Uterus (tissue), 3 donors: ENCODE measurements at regions not wholly inside any gene's neighbourhood (a gene's known extent, or its start where the extent isn't known, plus 50 kb on each side); places are given as distances from the start of the nearest gene placed in this dataset.

ENCODE experiments used
- DNase-seq, 2 donors: peaks; one replicate each; pipeline ENCODE4 v3.0.0-alpha.2; 2019 to 2020
- H3K27ac ChIP-seq, 2 donors: fragments of 200-600 bp; sonication (generic); 1 replicate in 1 of 2; 2 replicates in 1 of 2; pipeline ENCODE4 v1.5.1; 2016 to 2018
- H3K27me3 ChIP-seq, 2 donors: fragments of 200-600 bp; sonication (generic); one replicate each; pipeline ENCODE4 v1.5.1; 2018 to 2019; ENCODE audit warnings: control low read depth in 1 of 2
- H3K36me3 ChIP-seq, 2 donors: fragments of 200-600 bp; sonication (generic); one replicate each; pipeline ENCODE4 v1.5.1; 2019; ENCODE audit warnings: control low read depth in 1 of 2
- H3K4me1 ChIP-seq, 2 donors: fragments of 200-600 bp; sonication (generic); one replicate each; pipeline ENCODE4 v1.5.1; 2018 to 2019; ENCODE audit warnings: control low read depth in 1 of 2
- H3K4me3 ChIP-seq, 2 donors: fragments of 200-600 bp; sonication (generic); 1 replicate in 1 of 2; 2 replicates in 1 of 2; pipeline ENCODE4 v1.5.1; 2018 to 2019; ENCODE audit warnings: mild to moderate bottlenecking in 1 of 2
- H3K9me3 ChIP-seq, 2 donors: fragments of 200-600 bp; sonication (generic); one replicate each; pipeline ENCODE4 v1.5.1; 2019; ENCODE audit warnings: control low read depth in 1 of 2
- CTCF ChIP-seq, 4 experiments: fragments of 200-600 bp in 2 of 4; fragments of 450-650 bp in 2 of 4; sonication (generic) in 2 of 4; IDR thresholded peaks; one replicate each; pipeline ENCODE4 v1.5.1; 2016 to 2019; ENCODE audit warnings: antibody characterized with exemption in 4 of 4, mild to moderate bottlenecking in 2 of 4, moderate library complexity in 1 of 4
- POLR2A ChIP-seq, 2 donors: fragments of 450-650 bp; IDR thresholded peaks; one replicate each; pipeline ENCODE4 v1.6.1; 2016; ENCODE audit warnings: antibody characterized with exemption in 2 of 2, mild to moderate bottlenecking in 1 of 2, moderate library complexity in 1 of 2
- intact Hi-C: fragments of 100-400 bp; cut with DNase I; formaldehyde crosslinking; loops from one replicate; pipeline ENCODE4 v1.15.1; 2023; ENCODE audit warnings: low total_unique reads
- donor health status: DM: yes; HTN: yes; CAD: no.

DNA sequence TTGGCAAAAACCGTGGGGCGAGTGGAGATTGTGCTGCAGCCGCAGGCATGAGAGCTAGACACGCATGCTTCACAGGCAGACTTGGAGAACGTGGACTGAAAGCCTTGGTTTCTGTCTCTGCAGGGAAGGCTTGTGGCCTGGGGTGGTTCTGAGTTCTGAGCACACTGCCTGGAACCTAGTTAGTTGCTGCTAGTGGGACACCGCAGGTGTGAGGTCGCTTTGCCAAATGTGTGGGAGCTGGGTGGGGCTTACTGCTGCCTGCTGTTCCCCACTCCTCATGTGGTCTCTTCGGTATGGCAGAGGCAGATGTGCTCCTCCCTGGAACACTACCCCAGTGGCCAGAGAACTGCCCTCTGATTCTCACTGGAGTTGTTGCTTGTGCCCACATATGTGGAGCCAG lies 484.0 kb downstream of the MMUT start:
- Histone ChIP-seq H3K27me3 (no peaks in the 10 kb centered on the region), H3K27ac (no peak overlapping the region), H3K4me3 (no peak overlapping the region), H3K4me1 (no peaks in the 10 kb centered on the region), H3K9me3 (no peaks in the 10 kb centered on the region), H3K36me3 (no peaks in the 10 kb centered on the region)
- no peak for DNase-seq
- TF ChIP-seq POLR2A (IDR thresholded peaks at IDR 0.05): no peak
- TF ChIP-seq CTCF (IDR thresholded peaks at IDR 0.05): no peak
- intact Hi-C loops: no loop called here

GRCh38 chr6:48978016-48978415 lies 485.0 kb downstream of the MMUT start:
- no peaks in the 10 kb centered on the region for H3K36me3 ChIP-seq
- no peak overlapping the region for H3K27ac ChIP-seq
- H3K4me1 ChIP-seq: no peaks in the 10 kb centered on the region
- no peaks in the 10 kb centered on the region for H3K27me3 ChIP-seq
- intact Hi-C loops: no loop called here
- no peaks in the 10 kb centered on the region for H3K9me3 ChIP-seq
- no peak overlapping the region for H3K4me3 ChIP-seq
- TF ChIP-seq CTCF (IDR thresholded peaks at IDR 0.05) (no peak), POLR2A (IDR thresholded peaks at IDR 0.05) (no peak)
- no peak for DNase-seq

DNA sequence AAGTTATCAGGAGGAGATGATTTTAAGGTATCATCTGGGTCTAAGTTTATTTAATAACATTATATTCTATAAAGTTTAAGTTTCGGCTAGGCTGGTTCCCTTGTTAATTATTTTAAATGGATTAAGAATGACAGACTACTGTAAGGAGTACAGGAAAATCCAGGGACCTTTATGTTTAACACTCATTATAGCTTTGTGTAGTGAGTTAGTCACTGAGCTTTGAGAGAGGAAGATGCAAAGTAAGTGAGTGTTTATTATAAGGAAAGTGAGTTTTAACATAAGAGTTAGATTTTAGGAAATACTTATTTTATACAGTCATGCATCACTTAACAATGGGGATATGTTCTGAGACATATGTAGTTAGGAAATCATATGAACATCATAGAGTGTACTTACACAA lies 485.5 kb downstream of the MMUT start:
- no peaks in the 10 kb centered on the region for H3K36me3 ChIP-seq
- intact Hi-C loops: no loop called here
- TF ChIP-seq POLR2A (IDR thresholded peaks at IDR 0.05): no peak
- no peak for TF ChIP-seq CTCF (IDR thresholded peaks at IDR 0.05)
- H3K27me3 ChIP-seq: no peaks in the 10 kb centered on the region
- no peak for DNase-seq
- H3K9me3 ChIP-seq: no peaks in the 10 kb centered on the region
- H3K27ac ChIP-seq: no peak overlapping the region
- H3K4me1 ChIP-seq: no peaks in the 10 kb centered on the region
- H3K4me3 ChIP-seq: no peak overlapping the region

DNA sequence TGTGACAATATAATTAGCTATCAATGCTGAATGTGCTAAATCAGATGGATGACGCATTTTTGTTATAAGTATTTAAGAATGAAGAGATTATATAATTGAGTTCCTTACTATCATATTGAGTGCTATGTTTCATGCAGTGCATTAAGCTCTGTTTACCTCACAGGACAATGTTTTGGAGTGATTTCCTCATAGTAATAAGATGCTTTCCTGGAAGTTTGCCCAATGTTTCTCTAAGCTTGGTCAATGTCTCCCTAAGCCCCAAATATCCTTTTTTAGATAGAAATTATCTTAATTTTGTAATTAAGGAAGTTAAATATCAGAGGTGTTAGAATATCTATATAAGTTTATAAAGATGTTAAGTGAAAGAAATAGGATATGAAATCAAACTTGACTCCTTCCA lies 489.6 kb downstream of the MMUT start:
- no peak for TF ChIP-seq CTCF (IDR thresholded peaks at IDR 0.05)
- no peak for TF ChIP-seq POLR2A (IDR thresholded peaks at IDR 0.05)
- intact Hi-C loops: no loop called here
- Histone ChIP-seq H3K27me3 (no peaks in the 10 kb centered on the region), H3K9me3 (no peaks in the 10 kb centered on the region), H3K4me1 (no peaks in the 10 kb centered on the region), H3K27ac (no peak overlapping the region), H3K36me3 (no peaks in the 10 kb centered on the region), H3K4me3 (no peak overlapping the region)
- DNase-seq: no peak

DNA sequence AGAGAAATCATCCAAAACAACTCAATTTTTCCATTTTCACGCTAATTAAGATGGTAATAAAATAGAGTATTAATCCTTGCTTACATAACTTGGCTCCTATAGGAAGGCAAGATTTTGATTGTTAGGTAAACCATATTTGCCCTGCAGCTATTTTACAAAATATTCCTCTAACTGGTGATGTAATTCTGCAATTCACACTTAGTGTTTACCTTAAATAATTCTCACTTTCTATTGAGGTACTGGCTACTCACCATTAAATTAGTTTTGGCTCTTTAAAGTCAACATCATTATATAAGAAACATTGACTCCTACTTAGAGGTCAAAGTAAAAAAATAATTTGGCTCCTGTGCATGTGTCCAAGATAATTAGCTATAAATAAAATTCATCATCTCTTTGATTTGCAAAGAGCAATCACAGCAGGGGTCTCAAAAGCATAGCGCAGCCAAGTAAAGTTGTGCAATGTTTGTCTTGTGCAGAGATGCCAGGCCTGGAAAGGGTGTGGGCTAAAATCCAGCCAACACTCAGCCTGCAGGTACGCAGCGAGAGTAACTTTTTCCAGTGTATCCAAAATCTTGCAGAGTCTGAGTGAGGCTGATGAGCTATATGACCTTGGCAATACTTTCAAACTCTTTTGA lies 501.2 kb downstream of the MMUT start:
- intact Hi-C loops: no loop called here
- H3K4me1 ChIP-seq: no peaks in the 10 kb centered on the region
- no peaks in the 10 kb centered on the region for H3K36me3 ChIP-seq
- TF ChIP-seq CTCF (IDR thresholded peaks at IDR 0.05): no peak
- no peak for TF ChIP-seq POLR2A (IDR thresholded peaks at IDR 0.05)
- DNase-seq: no peak
- no peaks in the 10 kb centered on the region for H3K27me3 ChIP-seq
- H3K27ac ChIP-seq: no peak overlapping the region
- no peak overlapping the region for H3K4me3 ChIP-seq
- no peaks in the 10 kb centered on the region for H3K9me3 ChIP-seq
